HG02938 (cell line): ENCODE measurements at regions not wholly inside any gene's neighbourhood (a gene's known extent, or its start where the extent isn't known, plus 50 kb on each side); places are given as distances from the start of the nearest gene placed in this dataset.
"Not testable (repeated sequence)": the region's sequence is repeated elsewhere in the genome, so short reads cannot be mapped to it uniquely, and the experiment has no call there.

Experiments used
- ATAC-seq: cut with Tn5 transposase; IDR thresholded peaks from one replicate; pipeline ENCODE4 v1.9.1; 2021; ENCODE audit warnings: mild to moderate bottlenecking, moderate library complexity; ENCODE audit not compliant: unreplicated experiment

DNA sequence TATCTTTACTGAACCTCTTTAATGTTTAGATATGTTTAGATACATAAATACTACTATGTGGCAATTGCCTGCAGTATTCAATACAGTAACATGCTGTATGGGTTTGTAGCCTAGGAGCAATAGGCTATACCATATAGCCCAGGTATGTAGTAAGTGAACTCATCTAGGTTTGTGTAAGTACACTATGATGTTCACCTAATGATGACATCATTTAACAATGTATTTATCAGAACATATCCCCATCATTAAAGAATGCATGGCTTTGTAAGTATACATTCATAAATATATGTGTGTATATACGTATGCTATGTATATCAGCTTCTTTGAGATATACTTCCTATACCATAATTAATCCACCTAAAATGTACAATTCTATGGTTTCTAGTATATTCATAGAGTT is 631.2 kb upstream of the MAN1A1 start:
- no peak for ATAC-seq

- no peak for ATAC-seq
Observed at GRCh38 chr6:119979862-119980261, 630.3 kb upstream of the MAN1A1 start.

DNA sequence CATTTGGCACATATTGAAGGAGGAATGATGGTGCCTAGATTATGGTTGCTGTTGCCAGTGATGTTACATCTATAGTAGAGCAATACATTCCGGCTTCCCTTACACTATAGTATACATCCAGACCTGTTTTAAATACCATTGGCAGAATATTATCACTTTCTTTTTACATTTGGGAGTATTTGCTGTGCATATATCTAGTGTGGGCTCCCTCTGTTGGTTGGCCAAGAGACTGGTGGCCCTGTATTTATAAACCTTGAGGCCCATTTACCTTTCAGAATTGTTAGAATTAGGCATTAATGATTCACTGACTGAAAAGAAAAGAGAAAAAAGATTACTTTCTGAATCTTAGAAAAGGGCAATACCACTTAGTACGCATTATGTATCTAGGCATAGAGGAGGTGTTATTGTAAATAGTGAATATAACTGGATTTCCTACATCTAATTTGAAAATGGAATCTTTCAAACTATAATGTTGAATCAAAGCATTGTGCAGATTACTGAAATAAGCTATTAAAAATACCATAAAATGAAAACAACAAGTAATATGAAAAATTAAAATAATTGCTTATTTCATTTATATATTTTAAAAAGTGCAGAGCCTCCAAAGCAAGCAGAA is 628.8 kb upstream of the MAN1A1 start:
- ATAC-seq = peak; percentile 73

DNA sequence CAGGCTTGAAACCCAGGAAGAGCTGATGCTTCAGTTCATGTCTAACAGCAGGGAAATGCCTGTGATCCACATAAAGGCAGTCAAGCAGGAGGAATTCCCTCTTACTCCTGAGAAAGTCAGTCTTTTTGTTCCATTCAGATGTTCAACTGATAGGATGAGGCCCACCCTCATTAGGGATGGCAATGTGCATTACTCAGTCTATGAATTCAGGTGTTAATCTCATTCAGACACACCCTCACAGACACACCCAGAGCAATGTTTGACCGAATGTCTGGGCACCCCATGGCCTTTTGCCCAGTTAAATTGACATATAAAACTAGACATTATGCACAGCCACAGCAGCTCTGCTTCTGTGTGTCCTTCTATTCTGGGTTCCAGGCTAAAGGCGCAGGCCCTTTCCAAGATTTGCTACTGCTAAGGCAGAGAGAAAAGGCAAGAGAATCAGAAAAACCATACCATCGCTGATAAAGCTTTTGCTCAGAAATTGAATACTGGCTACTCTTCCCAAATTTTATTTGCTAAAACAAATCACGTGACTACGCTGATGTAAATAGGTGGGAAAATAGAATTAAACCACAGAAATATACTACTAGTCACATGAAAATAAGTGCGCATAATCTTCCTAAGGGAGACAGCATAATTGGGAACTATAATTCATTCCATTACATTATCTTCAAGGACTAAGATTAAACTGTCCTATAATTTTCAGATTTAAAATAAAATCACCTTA is 625.0 kb upstream of the MAN1A1 start:
- no peak for ATAC-seq

DNA sequence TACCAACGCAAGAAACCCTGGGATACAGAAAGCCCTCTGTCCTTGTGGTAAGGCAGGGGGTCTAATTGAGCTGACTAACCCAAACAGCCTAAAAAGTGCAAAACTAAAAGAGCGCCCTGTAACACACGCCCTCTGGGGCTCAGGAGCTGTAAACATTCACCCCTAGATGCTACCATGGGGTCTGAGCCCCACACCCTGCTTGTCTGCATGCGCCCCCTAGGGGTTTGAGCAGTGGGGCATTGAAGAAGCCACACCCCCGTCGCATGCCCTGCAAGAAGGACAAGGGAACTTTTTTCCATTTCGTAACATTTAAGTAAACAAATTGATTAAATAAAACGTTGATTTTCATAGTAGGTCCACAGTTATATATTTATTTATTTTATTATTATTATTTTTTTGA is 616.9 kb upstream of the MAN1A1 start:
- peak; percentile 67 for ATAC-seq

- no peak for ATAC-seq
Observed at GRCh38 chr6:119965900-119966299, 616.3 kb upstream of the MAN1A1 start.

- ATAC-seq = no peak
Observed at GRCh38 chr6:119965008-119965407, 615.4 kb upstream of the MAN1A1 start.

DNA sequence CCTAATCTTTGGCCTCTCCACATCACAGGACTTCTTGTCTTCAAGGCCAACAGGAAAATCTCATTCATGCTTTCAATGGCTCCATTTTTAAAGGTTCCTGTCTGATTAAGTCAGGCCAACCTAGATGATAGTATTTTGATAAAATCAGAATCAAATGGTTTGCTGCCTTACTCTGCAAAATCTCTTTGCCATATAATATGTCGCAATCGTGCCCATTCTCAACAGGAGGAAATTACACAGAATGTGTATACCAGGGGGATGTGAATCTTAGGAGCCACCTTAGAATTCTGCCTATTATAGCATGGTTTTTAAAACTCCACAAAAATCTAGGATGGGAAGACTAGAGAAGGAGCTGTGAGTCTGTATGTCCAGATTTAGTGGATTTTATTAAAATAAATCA is 612.9 kb upstream of the MAN1A1 start:
- ATAC-seq = no peak

GRCh38 chr6:119961450-119961849 is 611.9 kb upstream of the MAN1A1 start:
- no peak for ATAC-seq

DNA sequence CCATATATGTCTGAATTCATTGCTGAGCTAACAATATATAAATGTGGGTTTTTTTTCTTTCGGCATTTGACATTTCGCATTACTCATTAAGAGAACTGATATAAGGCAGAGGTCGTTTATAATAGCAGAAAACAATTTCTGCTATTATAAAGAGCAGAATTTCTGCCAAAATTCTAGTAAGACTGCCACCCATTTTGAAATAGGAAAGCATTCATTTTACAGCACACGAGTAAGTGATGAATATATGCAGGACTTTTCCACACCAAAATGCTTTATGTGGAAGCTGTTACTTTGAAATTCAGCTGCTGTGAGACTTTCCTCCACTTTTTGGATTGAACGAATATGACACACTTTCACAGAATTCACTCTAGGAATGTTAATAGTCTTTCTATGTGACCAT is 610.9 kb upstream of the MAN1A1 start:
- ATAC-seq = no peak

- ATAC-seq = no peak
Observed at GRCh38 chr6:119960036-119960435, 610.5 kb upstream of the MAN1A1 start.

DNA sequence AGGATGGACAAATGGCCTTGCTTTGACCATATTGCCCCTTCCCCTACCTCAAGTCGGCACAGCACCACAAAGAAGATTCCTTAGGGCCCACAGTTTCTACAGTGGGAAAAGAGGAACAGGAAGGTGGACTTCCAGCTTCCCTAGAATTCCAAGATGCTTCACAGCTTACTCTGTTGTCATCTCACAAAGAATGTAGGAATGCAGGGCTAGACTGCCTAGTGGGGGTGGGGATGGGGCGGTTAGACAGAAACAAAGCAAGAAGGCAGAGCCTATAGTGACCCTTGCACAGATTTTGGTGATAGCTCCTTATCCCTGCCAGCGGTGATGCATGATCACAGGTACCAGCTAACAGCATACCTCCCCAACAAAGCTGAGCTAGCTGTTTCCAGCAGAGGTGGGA is 607.6 kb upstream of the MAN1A1 start:
- ATAC-seq = no peak

DNA sequence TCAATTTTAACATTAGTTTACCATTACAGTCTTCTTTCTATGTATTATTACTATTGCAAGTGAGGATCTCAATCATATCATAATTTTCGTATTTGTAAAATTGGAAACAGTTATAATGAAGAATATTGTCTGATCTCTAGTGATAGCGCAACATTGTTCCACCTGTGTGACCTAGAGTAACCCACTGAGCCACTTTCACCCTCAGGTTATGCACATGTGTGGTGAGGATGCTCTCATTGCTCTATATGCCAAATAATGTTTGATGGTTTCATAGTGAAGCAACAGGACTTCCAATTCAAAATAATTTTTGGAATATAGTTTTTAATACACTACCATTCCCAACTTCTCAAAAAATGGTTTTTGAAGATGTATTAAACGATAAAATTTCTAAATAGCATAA is 603.1 kb upstream of the MAN1A1 start:
- ATAC-seq = no peak

GRCh38 chr6:119950681-119951080 is 601.1 kb upstream of the MAN1A1 start:
- ATAC-seq = no peak

GRCh38 chr6:119942078-119942752 is 592.7 kb upstream of the MAN1A1 start:
- no peak for ATAC-seq

- no peak for ATAC-seq
Observed at GRCh38 chr6:119938752-119939151, 589.2 kb upstream of the MAN1A1 start.

- ATAC-seq = no peak
Observed at GRCh38 chr6:119934816-119935215, 585.3 kb upstream of the MAN1A1 start.

- ATAC-seq = no peak
Observed at GRCh38 chr6:119929121-119929520, 579.6 kb upstream of the MAN1A1 start.

DNA sequence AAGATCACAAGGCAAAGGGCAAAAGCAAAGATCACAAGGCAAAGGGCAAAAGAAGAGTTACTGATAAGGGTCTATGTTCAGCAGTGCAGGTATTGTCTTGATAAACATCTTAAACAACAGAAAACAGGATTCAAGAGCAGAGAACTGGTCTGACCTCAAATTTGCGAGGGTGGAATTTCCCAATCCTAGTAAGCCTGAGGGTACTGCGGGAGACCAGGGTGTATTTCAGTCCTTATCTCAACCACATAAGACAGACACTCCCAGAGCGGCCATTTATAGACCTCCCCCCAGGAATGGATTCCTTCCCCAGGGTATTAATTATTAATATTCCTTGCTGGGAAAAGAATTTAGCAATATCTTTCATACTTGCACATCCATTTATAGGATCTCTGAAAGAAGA is 575.3 kb upstream of the MAN1A1 start:
- ATAC-seq = not testable (repeated sequence)

- no peak for ATAC-seq
Observed at GRCh38 chr6:119922814-119923213, 573.3 kb upstream of the MAN1A1 start.

DNA sequence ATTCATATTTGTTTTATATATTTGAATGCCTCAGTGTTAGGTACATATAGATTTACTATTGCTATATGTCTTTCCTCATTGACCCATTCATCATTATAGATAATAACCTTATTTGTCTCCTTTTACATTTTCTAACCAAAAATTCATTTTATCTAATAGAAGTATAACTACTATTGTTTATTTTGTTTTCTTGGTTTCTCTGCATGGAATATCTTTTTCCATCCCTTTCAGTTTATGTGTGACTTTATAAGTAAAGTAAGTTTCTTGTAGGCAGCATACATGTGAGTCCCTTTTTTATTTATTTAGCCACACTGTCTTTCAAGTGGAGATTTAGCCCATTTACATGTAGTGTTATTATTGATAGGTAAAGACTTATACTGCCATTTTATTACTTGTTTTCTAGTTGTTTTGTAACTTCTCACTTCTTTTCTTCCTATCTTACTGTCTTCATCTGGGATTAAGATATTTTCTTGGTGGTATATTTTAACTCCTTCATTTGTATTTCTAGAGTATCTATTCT is 572.0 kb upstream of the MAN1A1 start:
- ATAC-seq = no peak

- no peak for ATAC-seq
Observed at GRCh38 chr6:119917186-119917585, 567.6 kb upstream of the MAN1A1 start.
